ENCODE measurements at regions not wholly inside any gene's neighbourhood (a gene's known extent, or its start where the extent isn't known, plus 50 kb on each side); places are given as distances from the start of the nearest gene placed in this dataset.
"Not testable (repeated sequence)": the region's sequence is repeated elsewhere in the genome, so short reads cannot be mapped to it uniquely, and the experiment has no call there.

DNA sequence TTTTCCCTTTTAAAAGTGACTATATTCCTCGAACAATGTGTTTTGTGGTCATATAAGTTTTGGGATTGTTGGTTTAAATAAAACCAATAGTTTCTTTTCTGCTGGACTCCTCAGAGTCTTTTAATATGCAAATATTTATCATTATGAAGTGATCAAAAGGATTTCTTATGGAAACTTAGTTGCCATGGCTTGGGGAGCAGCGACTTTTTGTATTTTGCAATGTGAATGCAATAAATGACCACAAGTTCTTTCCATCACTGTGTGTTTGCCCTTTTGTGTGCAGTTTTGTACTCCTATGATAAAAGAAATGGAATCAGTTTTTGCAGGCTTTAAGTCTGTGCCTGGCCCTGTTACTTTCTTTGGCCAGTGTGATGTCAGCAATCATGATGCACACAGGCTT is 68.5 kb upstream of the NUDT6 start:
- ChIA-PET POLR2A (no interaction called here), CTCF (no interaction called here)
- no peak for TF ChIP-seq CTCF (IDR thresholded peaks at IDR 0.05; ENCODE audit: control extremely low read depth, extremely low read depth, low read depth, missing control alignments)
- no peak for DNase-seq (ENCODE audit: extremely low spot score)

GRCh38 chr4:122992057-122992456 is 69.7 kb upstream of the NUDT6 start:
- no peak for DNase-seq (ENCODE audit: extremely low spot score)
- TF ChIP-seq CTCF (IDR thresholded peaks at IDR 0.05; ENCODE audit: control extremely low read depth, extremely low read depth, low read depth, missing control alignments): no peak
- POLR2A ChIA-PET: no interaction called here
- CTCF ChIA-PET: interaction anchor here (1.1 kb wide), 1 partner anchor 14 kb away, joined by 4 read pairs; no protein-coding TSS in a partner anchor

DNA sequence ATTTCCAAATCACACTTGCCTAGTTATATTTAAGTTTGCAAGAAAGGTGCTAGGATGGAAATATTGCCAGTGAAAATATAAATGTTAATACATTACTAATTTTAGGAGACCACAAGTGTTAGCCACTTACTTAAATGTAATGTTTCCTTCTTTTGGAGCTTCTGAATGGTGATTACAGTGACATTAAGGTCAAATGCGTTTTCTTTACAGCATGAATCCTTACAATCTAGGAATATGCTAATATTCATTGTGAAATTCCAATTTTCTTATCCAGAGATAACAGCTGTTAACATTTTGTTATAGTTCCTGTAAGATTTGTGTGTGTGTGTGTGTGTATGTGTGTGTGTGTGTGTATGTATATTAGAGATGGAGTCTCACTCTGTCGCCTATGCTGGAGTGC is 70.2 kb upstream of the NUDT6 start:
- ChIA-PET CTCF (interaction anchor here (1.1 kb wide), 1 partner anchor 15 kb away, joined by 4 read pairs; no protein-coding TSS in a partner anchor), POLR2A (no interaction called here)
- no peak for TF ChIP-seq CTCF (IDR thresholded peaks at IDR 0.05; ENCODE audit: control extremely low read depth, extremely low read depth, low read depth, missing control alignments)
- DNase-seq (ENCODE audit: extremely low spot score): no peak

DNA sequence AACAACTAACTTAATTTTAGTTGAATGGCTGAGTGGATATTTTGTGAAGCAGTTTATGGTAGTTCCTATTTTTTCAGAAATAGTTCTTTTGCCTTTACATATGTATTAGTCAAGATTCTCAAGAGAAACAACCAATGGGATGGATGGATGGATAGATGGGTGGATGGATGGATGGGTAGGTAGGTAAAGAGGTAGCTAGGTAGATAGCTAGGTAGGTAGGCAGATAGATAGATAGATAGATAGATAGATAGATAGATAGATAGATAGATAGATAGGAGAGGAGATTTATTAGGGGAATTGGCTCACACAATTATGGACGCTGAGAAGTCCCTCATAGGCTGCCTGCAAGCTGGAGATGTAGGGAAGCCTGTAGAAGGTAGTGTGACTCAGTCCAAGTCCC is 74.0 kb upstream of the NUDT6 start:
- CTCF ChIA-PET: no interaction called here
- TF ChIP-seq CTCF (IDR thresholded peaks at IDR 0.05; ENCODE audit: control extremely low read depth, extremely low read depth, low read depth, missing control alignments): no peak
- POLR2A ChIA-PET: no interaction called here
- no peak for DNase-seq (ENCODE audit: extremely low spot score)

DNA sequence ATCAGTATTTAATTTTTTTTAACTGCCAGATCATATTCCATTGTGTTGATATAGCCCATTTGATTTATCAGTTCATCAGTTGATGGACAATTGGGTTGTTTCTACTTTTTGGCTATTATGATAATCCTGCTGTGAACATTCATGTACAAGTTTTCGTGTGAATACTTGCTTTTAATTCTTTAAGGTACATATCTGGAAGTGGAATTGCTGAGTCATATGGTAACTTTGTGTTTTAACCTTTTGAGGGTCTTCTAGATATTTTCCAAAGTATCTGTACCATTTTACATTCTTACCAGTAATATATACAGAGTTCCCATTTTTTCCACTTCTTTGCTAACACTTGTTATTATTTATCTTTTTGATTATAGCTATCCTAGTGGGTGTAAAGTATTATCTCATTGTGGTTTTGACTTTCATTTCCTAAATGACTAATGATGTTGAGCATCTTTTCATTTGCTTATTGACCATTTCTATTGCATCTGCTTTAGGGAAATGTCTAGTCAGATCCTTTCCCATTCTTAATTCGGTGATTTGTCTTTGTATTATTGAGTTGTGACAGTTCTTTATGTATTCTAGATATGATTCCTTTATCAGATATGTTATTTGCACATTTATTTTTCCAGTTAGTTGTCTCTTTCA is 75.2 kb upstream of the NUDT6 start:
- CTCF ChIA-PET: no interaction called here
- DNase-seq (ENCODE audit: extremely low spot score): no peak
- POLR2A ChIA-PET: no interaction called here
- no peak for TF ChIP-seq CTCF (IDR thresholded peaks at IDR 0.05; ENCODE audit: control extremely low read depth, extremely low read depth, low read depth, missing control alignments)

- CTCF ChIA-PET; POLR2A ChIA-PET; DNase-seq (ENCODE audit: extremely low spot score): not testable (repeated sequence)
Measured at GRCh38 chr4:123004079-123004478, 81.7 kb upstream of the NUDT6 start.

GRCh38 chr4:123005126-123005525 is 82.7 kb upstream of the NUDT6 start:
- CTCF ChIA-PET; DNase-seq (ENCODE audit: extremely low spot score); POLR2A ChIA-PET: not testable (repeated sequence)

GRCh38 chr4:123007679-123008078 is 85.3 kb upstream of the NUDT6 start:
- no peak for TF ChIP-seq CTCF (IDR thresholded peaks at IDR 0.05; ENCODE audit: control extremely low read depth, extremely low read depth, low read depth, missing control alignments)
- ChIA-PET POLR2A (no interaction called here), CTCF (no interaction called here)
- DNase-seq (ENCODE audit: extremely low spot score): no peak

DNA sequence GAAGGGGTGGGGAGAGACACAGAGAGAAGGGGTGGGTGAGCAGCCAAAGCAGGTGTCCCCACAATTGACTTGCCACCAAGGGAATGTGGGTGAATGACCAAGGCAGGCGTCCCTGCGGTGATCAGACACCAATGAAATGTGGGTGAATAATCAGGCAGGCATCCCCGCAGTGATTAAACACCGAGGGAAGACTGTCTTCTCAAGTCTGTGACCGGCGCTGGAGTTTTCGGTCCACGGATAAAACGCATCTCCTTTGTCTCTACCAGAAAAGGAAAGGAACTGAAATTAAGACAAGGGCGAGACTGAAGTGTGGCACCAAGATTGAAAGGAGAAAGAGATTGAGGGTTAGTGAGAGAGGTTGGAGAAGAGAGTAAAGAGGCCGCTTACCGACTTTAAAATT is 90.0 kb upstream of the NUDT6 start:
- POLR2A ChIA-PET; CTCF ChIA-PET; DNase-seq (ENCODE audit: extremely low spot score): not testable (repeated sequence)

All from GM10248 (cell line).